GM18502 (cell line): ENCODE measurements at regions not wholly inside any gene's neighbourhood (a gene's known extent, or its start where the extent isn't known, plus 50 kb on each side); places are given as distances from the start of the nearest gene placed in this dataset.
"Not testable (repeated sequence)": the region's sequence is repeated elsewhere in the genome, so short reads cannot be mapped to it uniquely, and the experiment has no call there.

Experiments used
- ATAC-seq: cut with Tn5 transposase; IDR thresholded peaks from one replicate; pipeline ENCODE4 v1.9.1; 2021; ENCODE audit warnings: mild to moderate bottlenecking; ENCODE audit not compliant: unreplicated experiment, poor library complexity

- ATAC-seq: no peak
Observed at GRCh38 chr2:208673631-208674030, 267.0 kb downstream of the PTH2R start.

- no peak for ATAC-seq
Observed at GRCh38 chr2:208674919-208675318, 268.3 kb downstream of the PTH2R start.

- ATAC-seq: not testable (repeated sequence)
Observed at GRCh38 chr2:208685929-208686328, 279.3 kb downstream of the PTH2R start.

DNA sequence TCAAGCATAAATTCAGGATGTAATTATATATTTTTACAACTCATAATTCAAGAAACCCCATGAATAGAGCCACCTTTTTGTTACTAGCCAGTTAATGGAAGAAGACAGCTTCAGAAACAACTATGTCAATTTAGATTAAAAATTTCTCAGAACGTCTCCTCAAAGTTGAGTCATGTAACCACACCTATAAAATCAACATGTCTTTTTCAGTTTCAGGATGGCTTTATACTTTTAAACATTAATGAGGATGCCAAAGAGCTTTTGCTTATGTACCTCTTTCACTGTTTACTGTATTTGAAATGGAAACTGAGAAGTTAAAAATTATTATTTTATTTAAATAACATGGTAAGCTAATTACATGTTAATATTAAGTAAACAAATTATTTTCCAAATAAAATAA is 280.1 kb downstream of the PTH2R start:
- ATAC-seq: no peak

GRCh38 chr2:208687720-208688119 is 281.1 kb downstream of the PTH2R start:
- ATAC-seq: not testable (repeated sequence)

DNA sequence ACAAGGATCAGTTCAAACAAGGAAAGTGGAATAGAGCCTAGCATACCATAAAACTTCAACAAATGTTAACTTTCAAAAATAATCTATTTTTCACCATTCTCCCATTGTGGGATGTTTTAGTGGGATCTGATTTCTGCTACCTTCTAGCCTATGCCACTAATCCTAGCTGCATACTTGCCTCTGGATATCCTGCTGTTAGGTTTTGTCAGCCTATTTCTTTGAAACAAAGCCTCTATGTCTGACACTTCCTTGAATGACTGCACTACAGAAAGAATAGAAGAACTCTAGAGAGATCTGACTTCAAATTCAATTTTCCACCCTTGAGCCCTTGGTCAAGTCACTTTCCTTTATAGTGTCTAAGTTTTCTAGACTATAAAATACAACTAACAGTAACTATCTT is 291.5 kb downstream of the PTH2R start:
- no peak for ATAC-seq

DNA sequence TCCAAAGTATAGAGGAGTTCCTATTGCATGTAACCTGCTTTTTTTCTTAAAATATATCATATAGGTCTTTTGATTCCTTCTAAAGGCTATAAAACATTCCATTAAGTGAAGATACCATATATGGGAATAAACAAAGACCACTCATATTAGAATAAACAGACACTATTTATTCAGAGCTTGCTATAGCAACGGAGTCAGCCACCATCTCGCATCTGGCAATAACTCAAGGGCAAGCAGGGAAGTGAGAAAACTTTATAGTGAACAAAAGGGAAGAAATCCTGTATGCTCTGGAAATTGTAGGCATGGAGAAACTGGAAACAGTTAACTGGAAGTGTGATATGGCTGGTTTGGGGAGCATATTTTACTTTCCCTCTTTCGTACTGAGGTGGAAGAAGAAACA is 301.9 kb downstream of the PTH2R start:
- no peak for ATAC-seq

GRCh38 chr2:208711598-208711997 is 305.0 kb downstream of the PTH2R start:
- no peak for ATAC-seq

GRCh38 chr2:208713066-208713745 is 306.6 kb downstream of the PTH2R start:
- no peak for ATAC-seq

GRCh38 chr2:208718828-208719227 is 312.2 kb downstream of the PTH2R start:
- no peak for ATAC-seq

GRCh38 chr2:208722731-208723130 is 316.1 kb downstream of the PTH2R start:
- ATAC-seq: no peak

DNA sequence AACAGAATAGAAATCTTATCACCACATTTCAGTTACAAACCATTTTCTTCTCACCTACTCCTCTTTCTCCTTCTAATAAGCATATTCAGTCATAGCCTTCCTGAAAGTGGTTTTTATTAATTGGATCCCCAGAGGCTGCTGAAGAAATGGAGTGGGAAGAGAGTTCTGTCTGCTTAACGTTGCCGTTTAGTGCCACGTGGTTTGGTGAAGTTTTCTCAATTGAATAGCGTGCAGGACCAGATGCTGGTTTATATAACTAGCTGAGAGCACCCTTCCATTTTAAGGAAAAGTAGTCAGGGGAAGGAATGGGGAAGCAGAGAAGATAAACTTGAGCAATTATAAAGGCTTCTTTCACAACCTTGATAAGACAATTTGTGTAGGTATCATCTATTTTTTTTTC is 318.7 kb downstream of the PTH2R start:
- no peak for ATAC-seq

- ATAC-seq: no peak
Observed at GRCh38 chr2:208726242-208726641, 319.6 kb downstream of the PTH2R start.

DNA sequence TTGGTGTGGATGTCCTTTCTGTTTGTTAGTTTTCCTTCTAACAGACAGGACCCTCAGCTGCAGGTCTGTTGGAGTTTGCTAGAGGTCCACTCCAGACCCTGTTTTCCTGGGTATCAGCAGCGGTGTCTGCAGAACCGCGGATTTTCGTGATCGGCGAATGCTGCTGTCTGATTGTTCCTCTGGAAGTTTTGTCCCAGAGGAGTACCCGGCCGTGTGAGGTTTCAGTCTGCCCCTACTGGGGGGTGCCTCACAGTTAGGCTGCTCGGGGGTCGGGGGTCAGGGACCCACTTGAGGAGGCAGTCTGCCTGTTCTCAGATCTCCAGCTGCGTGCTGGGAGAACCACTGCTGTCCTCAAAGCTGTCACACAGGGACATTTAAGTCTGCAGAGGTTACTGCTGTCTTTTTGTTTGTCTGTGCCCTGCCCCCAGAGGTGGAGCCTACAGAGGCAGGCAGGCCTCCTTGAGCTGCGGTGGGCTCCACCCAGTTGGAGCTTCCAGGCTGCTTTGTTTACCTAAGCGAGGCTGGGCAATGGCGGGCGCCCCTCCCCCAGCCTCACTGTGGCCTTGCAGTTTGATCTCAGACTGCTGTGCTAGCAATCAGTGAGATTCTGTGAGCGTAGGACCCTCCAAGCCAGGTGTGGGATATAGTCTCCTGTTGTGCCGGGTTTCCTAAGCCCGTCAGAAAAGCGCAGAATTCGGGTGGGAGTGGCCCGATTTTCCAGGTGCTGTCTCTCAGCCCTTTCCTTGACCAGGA is 345.2 kb downstream of the PTH2R start:
- ATAC-seq: not testable (repeated sequence)

GRCh38 chr2:208757364-208757763 is 350.8 kb downstream of the PTH2R start:
- ATAC-seq: no peak

- not testable (repeated sequence) for ATAC-seq
Observed at GRCh38 chr2:208773074-208773473, 366.5 kb downstream of the PTH2R start.

- no peak for ATAC-seq
Observed at GRCh38 chr2:208781166-208781565, 374.6 kb downstream of the PTH2R start.

- no peak for ATAC-seq
Observed at GRCh38 chr2:208782097-208782496, 375.5 kb downstream of the PTH2R start.

- ATAC-seq: no peak
Observed at GRCh38 chr2:208783184-208783583, 376.6 kb downstream of the PTH2R start.

DNA sequence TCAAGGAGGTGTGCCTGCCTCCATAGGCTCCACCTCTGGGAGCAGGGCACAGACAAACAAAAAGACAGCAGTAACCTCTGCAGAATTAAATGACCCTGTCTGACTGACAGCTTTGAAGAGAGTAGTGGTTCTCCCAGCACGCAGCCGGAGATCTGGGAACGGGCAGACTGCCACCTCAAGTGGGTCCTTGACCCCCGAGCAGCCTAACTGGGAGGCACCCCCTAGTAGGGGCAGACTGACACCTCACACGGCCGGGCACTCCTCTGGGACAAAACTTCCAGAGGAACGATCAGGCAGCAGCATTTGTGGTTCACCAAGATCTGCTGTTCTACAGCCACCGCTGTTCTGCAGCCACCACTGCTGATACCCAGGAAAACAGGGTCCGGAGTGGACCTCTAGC is 378.2 kb downstream of the PTH2R start:
- ATAC-seq: not testable (repeated sequence)

DNA sequence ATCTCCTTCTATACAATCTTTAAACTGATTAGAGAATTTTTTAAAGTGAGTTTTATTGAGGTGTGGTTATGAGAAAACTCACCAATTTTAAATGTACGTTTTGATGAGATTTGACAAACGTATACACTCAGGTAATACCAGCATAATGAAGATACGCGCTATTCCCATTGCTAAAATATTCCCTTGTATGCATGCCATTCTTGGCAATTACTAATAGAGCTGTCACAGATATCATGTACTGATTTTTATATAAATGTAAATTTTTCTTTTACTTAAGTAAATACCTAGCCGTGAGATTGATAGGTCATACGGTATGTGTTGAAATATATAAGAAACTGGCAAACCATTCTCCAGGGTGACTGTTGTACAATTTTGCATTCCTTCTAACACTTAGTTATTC is 384.7 kb downstream of the PTH2R start:
- ATAC-seq: no peak

DNA sequence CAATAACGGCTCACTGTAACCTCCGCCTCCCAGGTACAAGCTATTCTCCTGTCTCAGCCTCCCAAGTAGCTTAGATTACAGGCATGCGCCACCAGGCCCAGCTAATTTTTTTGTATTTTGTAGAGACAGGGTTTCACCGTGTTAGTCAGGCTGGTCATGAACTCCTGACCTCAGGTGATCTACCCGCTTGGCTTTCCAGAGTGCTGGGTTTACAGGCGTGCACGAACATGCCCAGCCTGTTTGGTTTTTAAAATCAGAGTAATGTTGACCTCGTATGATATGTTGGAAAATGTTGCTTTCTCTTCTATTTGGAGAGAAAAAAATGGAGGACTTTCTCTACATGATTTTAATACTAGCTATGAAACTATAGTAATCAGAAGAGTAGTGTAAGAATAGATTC is 386.2 kb downstream of the PTH2R start:
- no peak for ATAC-seq
